H54 (cell line): ENCODE measurements at regions not wholly inside any gene's neighbourhood (a gene's known extent, or its start where the extent isn't known, plus 50 kb on each side); places are given as distances from the start of the nearest gene placed in this dataset.
"Not testable (repeated sequence)": the region's sequence is repeated elsewhere in the genome, so short reads cannot be mapped to it uniquely, and the experiment has no call there.

ENCODE experiments used
- DNase-seq: peaks from one replicate; pipeline ENCODE4 v3.0.0; 2011; ENCODE audit warnings: low spot score, mixed read lengths; ENCODE audit not compliant: insufficient read length
- FAIRE-seq: peaks from 3 replicates; lab custom pipeline; 2011; peaks lifted over from hg19 to GRCh38; lab: Jason Lieb, UNC
- POLR2A ChIP-seq: IDR thresholded peaks from 2 replicates; pipeline ENCODE4 v1.6.1; 2011; ENCODE audit warnings: low read depth, mild to moderate bottlenecking, low read length

DNA sequence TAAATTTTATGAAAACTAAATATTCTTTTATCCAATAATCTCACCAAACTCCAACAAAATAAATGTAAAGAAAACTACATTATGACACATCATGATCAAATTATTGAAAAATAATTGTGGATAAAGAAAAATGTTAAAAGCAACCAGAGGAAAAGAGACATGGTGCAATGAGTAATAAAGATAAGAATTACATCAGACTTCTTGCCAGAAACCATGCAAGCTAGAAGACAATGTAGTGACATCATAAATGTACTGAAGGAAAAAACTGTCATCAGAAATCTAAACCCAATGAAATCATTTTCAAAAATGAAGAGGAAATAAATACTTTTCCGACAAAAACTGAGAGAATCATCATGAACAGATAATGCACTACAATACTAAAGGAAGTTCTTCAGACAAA lies 135.9 kb upstream of the EOLA2 start:
- no peak for TF ChIP-seq POLR2A
- FAIRE-seq (no peak), DNase-seq (no peak)

- no peak for DNase-seq
- no peak for TF ChIP-seq POLR2A
- no peak for FAIRE-seq
Observed at GRCh38 chrX:150080497-150080896, 142.2 kb upstream of the EOLA2 start.

DNA sequence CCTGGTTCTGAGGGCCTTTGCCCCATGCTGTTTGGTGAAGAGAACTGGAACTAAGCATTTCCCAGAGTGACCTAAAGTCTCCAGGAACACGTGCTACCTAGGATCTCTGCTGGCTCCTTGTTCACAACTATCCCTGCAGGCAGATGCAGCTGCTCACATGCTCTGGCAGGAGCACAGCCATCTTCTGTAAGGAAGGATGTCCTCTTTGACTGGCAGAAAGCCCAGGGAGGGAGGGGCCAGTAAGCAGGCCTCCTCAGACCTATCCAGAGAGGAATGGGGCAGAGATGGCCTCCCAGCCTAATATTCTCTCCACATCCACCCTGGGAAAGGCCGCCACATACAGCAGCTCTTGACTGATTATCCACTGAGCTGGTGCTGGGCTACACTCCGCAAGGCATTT lies 142.8 kb upstream of the EOLA2 start:
- DNase-seq (no peak), FAIRE-seq (no peak)
- no peak for TF ChIP-seq POLR2A

DNA sequence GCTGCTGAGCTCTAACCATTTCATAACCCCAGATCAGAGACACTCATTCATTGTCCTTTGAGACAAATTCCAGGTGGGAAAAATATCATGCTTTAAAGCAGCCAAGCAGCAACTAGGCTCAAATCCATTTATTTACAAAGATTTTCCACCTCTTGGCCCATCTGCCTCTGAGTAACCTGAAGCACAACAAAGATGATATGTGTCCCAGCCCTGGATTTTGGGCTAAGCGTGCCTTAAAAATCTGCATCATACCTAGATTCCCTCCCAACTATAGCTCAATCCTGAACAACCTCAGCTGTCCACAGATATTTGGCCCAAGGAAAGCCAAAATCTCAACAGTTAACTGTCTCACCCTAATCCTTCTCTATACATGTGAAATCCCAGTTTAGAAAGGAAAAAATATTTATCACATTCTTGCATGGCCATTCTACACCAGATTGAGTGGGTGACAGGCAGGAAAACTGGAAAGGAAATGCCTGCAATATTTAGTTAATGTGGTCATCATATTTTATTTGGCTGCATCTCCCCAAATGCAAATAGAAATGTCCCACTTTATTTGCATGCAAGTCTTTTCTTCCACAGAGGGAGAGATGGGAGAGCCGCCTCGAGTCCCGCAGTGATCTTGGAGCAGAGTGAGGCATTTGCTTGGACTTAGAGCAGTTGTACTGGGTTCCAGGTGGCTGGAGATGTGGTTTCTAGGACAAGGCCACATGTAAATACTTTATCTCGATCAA lies 146.4 kb upstream of the EOLA2 start:
- TF ChIP-seq POLR2A: no peak
- FAIRE-seq: no peak
- no peak for DNase-seq

DNA sequence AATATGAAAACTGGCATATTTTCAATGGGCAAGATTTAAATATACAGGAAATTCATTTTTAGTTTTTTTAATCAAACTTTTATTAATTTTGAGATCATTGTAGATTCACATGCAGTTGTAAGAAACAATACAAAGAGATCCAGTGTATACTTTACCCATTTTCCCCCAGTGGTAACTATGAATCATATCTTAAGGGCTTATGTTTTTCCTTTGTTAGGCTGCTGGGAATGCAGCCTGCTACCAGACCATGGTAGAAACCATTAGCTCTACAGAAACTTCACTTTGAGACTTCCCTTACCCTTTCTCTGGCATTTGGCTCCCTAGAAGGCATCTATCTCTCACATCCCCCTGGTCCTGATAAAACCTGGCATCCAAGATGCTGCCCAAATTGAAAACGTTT lies 147.6 kb upstream of the EOLA2 start:
- DNase-seq: no peak
- no peak for TF ChIP-seq POLR2A
- FAIRE-seq: no peak

GRCh38 chrX:150086371-150086770 lies 148.1 kb upstream of the EOLA2 start:
- DNase-seq (no peak), FAIRE-seq (no peak)
- no peak for TF ChIP-seq POLR2A

- DNase-seq: no peak
- no peak for TF ChIP-seq POLR2A
- no peak for FAIRE-seq
Observed at GRCh38 chrX:150087612-150088011, 149.3 kb upstream of the EOLA2 start.

DNA sequence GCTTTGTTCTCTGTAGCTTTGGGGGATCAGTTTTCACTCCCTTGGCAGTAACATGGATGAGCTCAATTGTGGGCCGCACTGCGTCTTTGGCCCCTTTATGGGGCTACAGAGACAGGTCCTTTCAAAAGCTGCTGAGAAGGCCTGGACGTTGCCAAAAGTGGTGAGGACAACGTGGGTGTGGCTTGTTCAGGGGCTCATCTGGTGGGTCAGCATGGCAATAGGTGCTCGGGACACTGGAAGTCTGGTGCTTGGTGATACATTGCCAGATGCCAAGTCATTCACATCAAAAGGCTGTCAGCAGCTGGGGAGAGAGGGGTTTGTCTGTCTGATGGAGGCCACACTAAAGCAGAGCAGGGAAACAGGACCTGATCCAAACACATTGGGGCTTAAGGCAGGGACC lies 149.8 kb upstream of the EOLA2 start:
- FAIRE-seq (no peak), DNase-seq (no peak)
- no peak for TF ChIP-seq POLR2A

DNA sequence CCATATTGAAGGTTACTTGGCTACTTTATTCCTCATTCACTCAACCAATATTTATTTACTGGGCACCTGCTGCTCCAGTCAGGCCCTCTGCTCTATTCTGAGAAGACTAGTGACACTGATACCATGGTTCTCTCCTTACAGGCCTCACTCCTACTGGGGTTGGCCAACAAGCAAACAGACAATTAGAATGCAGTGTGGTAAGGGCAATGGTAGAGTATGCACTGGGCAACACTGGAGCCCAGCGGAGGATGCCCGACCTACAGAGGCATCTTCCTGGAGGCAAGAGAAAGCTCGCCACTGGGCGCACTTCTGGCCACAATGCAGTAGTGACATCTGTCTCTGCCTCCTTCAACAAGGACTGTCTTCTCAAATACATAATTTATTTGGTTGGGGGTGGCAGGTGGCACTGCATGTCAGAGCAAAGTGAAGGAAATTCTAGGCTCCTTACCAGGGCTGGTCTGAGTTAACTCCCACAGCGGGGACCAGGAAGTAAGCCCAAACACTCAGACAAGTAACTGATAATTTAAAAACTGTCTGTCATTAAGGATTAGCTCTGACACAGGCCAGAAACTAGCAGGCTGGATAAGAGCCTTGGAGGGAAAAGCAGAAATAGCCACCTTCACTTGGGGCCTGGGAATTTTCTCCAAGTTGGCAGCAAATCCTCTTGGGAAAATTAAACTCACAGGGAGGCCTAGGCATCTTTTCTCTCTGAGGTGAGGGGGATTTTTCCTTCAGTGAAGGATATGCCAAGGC lies 150.7 kb upstream of the EOLA2 start:
- TF ChIP-seq POLR2A: no peak
- FAIRE-seq (no peak), DNase-seq (no peak)

DNA sequence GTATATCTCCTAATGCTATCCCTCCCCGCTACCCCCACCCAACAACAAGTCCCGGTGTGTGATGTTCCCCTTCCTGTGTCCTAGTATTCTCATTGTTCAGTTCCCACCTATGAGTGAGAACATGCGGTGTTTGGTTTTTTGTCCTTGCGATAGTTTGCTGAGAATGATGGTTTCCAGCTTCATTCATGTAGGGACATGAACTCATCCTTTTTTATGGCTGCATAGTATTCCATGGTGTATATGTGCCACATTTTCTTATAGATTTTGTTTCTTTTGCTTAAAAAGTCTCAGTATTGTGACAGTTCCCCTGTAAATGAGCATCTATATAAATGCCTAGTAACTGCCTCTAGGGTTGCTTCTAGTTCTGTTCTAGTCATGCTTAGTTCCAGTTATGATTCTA lies 153.0 kb upstream of the EOLA2 start:
- not testable (repeated sequence) for FAIRE-seq, DNase-seq

GRCh38 chrX:150092549-150092948 lies 154.3 kb upstream of the EOLA2 start:
- no peak for FAIRE-seq
- no peak for TF ChIP-seq POLR2A
- DNase-seq: no peak

GRCh38 chrX:150094375-150094774 lies 156.1 kb upstream of the EOLA2 start:
- TF ChIP-seq POLR2A: no peak
- no peak for FAIRE-seq
- DNase-seq: no peak

GRCh38 chrX:150094996-150095395 lies 156.7 kb upstream of the EOLA2 start:
- no peak for FAIRE-seq
- no peak for DNase-seq
- TF ChIP-seq POLR2A: no peak

DNA sequence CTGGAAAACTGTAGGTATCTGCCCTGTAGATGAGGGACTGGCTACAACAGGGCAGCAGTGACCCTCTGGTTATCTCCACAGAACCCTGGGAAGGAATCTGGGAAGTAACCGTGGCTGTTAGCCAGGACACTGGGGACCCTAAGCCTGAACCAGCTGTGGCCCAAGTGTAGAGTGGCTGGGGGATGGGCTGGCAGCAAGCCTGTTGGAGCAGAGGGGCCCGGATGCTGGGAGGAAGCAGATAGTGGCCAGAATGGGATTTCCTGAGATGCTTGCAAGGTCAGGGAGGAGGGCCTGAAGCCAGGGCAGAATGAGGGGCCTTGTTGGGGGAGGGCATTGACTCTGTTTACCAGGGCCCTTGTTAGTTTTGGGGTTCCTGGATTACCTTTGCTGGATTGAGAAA lies 161.0 kb upstream of the EOLA2 start:
- TF ChIP-seq POLR2A: no peak
- DNase-seq (no peak), FAIRE-seq (no peak)

GRCh38 chrX:150100261-150100660 lies 162.0 kb upstream of the EOLA2 start:
- no peak for FAIRE-seq
- no peak for DNase-seq
- TF ChIP-seq POLR2A: no peak
